HG02759 (cell line): ENCODE measurements at regions not wholly inside any gene's neighbourhood (a gene's known extent, or its start where the extent isn't known, plus 50 kb on each side); places are given as distances from the start of the nearest gene placed in this dataset.

Source experiments
- ATAC-seq: cut with Tn5 transposase; IDR thresholded peaks from one replicate; pipeline ENCODE4 v1.9.1; 2021; ENCODE audit warnings: mild to moderate bottlenecking, moderate library complexity; ENCODE audit not compliant: unreplicated experiment

DNA sequence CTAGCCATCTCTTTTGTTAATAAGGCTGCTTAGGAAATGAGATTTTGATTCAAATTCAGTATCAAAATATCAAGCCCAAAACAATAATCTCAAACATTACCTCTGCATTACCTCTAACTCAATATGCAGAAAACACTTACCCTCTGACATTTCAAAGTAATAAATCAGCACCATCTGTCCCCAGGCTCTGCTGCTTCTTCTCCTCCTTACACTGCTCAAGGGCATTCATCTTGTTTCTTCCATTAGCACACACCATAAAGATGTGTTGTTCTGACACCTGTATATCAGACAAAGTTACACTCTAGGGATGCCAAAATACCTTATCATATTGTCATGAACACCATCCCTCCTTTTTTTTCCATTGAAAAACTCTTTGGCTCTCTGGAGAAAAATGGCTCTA is 1630.3 kb downstream of the RPA4 start:
- no peak for ATAC-seq

- ATAC-seq: no peak
Observed at GRCh38 chrX:98516120-98516519, 1632.4 kb downstream of the RPA4 start.

DNA sequence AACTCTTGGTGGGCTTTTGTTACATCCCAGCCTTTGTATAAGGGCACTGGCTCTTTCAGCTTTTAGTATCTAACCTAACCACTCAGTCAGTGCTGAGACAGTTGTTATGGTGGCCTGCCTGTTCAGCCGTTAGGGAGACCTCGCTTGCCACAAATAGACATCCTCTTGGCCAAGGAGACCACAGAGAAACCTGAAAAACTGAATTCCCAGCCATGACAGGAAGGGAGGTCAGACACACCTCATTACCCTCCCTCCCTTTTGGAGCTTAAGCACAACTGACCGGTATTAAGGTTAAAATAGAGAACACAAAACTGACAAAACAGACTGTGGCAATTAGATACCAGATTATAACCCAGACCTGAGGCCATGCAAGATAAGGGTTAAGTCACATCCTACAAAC is 1639.3 kb downstream of the RPA4 start:
- no peak for ATAC-seq

DNA sequence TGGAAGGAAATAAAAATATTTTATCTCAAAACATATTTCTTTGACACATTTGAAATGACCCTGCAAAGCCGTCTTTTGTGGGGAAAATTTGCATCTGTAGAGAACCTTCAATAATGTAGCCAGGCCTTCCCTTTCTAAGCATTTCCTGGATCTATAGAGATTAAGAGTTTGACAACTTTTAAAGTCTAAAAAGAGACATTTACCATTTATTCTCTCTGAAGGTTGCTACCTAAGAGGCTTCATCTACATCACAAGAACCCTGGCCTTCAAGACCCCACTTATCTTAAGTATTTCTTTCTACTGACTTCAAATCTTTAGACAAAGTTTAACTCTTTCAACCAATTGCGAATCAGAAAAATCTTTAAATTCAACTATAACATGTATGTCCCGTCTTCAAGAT is 1639.8 kb downstream of the RPA4 start:
- no peak for ATAC-seq

- ATAC-seq: no peak
Observed at GRCh38 chrX:98548519-98548918, 1664.8 kb downstream of the RPA4 start.

DNA sequence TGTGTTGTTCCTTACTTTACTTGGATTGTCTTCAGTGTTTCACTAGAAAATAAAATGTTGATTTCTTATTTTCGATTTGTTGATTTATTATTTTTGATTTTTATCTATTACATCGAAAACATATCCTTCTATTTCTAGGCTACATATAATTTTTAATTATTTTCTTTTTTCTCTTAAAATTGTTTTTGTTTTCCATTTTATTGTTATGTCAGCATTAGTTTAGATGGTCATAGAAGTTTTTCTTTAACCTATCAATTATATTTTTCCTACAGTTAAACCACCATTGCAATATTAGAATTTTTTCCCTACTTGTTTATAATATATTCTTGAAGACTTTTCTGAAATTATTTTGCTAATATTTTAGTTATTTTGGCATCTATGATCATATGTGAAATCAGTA is 1685.1 kb downstream of the RPA4 start:
- ATAC-seq: no peak

DNA sequence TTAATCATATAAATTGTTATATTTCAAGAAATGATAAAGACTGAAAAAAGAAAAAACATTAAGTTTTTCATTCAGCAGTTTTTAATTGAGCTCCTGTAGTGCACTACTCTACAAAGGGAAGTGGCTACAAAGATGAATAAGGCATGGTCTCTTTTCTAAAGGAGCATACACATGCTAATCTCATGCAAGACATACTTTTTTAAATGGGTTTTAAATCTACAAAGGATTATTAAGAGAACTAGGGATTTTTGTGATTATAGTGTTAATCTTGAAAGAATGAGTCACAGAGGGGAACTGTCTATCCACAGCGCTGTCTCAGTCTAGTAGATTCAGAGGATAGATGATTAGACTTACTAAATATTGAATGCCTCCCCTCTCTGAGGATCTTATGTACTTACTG is 1722.2 kb downstream of the RPA4 start:
- no peak for ATAC-seq

DNA sequence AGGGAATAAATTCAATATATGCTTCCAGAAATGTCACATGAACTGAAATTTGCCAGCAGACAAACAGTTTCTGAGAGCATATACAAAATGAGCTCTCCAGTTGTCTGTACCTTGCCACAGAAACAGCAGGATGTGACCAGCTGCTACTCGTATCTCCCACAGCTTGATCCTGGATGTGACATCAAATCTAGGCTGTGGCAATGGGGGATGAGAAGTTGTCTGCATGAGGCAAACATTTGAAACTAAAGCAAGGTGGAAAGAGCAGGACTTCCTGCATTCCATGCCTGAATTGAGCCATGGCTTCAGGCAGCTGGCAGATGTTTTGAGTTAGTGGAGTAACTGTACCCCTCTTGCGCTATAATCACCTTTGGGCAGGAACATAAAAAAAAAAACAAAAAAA is 1724.0 kb downstream of the RPA4 start:
- no peak for ATAC-seq

GRCh38 chrX:98627645-98628044 is 1743.9 kb downstream of the RPA4 start:
- ATAC-seq: no peak

- no peak for ATAC-seq
Observed at GRCh38 chrX:98637451-98637850, 1753.7 kb downstream of the RPA4 start.

DNA sequence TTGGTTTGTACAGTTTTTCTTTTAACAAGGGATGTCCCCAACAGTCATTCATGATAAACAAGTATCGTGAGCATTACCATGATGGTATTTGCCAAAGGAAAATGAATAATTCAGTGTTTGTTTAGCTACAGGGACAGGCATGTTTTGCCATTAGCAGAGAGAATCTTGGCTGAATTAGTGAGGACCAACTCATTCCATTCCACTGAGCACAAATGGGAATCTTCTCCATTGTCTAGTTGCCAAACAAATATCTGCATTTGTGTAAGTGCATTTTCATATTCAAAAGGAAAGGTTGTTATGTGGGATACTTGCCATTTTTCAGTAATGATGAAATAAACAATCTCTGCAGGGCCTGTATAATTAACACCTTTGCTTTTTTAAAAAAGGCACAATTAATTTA is 1762.6 kb downstream of the RPA4 start:
- no peak for ATAC-seq

DNA sequence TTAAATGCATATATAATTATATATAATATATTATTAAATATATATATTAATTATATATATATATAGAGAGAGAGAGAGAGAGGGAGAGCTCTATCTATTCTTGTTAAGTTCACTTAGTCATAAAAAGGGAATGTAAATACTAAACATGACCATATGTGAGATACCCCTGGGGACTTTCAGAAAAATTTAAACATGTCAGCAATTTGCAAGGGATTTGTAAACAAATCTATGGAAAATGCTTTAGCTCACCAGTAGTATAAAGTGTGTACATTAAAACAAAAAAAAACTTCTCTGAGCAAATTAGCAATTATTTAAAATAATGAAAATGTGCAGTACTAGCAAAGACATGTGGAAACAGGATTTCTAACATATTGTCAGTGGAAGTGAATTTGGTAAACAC is 1755.5 kb downstream of the PCDH19 start:
- ATAC-seq: no peak
